ENCODE measurements at regions not wholly inside any gene's neighbourhood (a gene's known extent, or its start where the extent isn't known, plus 50 kb on each side); places are given as distances from the start of the nearest gene placed in this dataset.

DNA sequence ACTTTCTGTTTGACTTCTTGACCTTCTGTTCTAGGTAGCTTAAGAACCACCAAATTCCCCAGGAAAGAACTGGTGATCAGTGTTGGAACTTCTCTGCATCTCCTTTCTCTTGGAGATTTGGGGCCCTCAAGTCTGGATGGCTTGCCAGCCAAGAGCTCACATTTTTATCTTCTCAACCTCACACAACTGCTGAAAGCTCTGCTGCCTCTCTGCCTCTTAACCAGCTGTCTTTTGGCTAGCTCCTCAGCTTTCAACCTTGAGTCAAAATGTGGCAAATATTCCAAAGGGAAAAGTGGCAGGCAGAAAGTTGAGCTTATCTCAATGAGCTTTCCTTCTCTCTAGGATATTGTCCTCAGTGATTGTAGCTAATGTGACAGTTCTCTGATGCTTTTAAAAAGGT lies 89.2 kb upstream of the CCDC190 start:
- no peak for TF ChIP-seq MYC (IDR thresholded peaks at IDR 0.05; ENCODE audit: low read depth, low read length)
- TF ChIP-seq POLR2A (IDR thresholded peaks at IDR 0.05; ENCODE audit: extremely low read depth, insufficient read length): no peak
- TF ChIP-seq, protein P1, sequence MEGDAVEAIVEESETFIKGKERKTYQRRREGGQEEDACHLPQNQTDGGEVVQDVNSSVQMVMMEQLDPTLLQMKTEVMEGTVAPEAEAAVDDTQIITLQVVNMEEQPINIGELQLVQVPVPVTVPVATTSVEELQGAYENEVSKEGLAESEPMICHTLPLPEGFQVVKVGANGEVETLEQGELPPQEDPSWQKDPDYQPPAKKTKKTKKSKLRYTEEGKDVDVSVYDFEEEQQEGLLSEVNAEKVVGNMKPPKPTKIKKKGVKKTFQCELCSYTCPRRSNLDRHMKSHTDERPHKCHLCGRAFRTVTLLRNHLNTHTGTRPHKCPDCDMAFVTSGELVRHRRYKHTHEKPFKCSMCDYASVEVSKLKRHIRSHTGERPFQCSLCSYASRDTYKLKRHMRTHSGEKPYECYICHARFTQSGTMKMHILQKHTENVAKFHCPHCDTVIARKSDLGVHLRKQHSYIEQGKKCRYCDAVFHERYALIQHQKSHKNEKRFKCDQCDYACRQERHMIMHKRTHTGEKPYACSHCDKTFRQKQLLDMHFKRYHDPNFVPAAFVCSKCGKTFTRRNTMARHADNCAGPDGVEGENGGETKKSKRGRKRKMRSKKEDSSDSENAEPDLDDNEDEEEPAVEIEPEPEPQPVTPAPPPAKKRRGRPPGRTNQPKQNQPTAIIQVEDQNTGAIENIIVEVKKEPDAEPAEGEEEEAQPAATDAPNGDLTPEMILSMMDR (IDR thresholded peaks at IDR 0.05; ENCODE audit: low read depth, low read length): no peak
- TF ChIP-seq, protein P2, sequence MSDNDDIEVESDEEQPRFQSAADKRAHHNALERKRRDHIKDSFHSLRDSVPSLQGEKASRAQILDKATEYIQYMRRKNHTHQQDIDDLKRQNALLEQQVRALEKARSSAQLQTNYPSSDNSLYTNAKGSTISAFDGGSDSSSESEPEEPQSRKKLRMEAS (IDR thresholded peaks at IDR 0.05; ENCODE audit: low read depth, low read length): no peak
- no peak overlapping the region for H3K4me3 ChIP-seq (ENCODE audit: low read depth, low read length)
- no peak for DNase-seq (ENCODE audit: low read depth)

DNA sequence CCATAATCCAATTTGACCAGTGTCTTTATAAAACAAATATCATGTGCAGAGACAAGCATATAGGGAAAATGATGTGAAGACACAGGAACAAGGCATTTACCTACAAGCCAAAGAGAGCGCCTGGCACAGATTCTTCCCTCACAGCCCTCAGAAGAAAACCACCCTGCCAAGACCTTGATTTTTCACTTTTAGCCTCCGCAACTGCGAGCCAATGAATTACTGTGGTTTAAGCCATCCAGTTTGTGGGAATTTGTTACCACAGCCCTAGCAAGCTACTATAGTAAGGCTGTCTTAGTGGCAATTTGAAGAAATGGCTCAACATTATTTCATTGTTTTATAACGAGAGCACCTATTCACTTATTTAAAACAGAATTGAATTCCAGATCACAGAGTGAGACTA lies 85.7 kb upstream of the CCDC190 start:
- no peak for DNase-seq (ENCODE audit: low read depth)
- TF ChIP-seq MYC (IDR thresholded peaks at IDR 0.05; ENCODE audit: low read depth, low read length): no peak
- TF ChIP-seq, protein P2 (IDR thresholded peaks at IDR 0.05; ENCODE audit: low read depth, low read length): no peak
- no peak for TF ChIP-seq POLR2A (IDR thresholded peaks at IDR 0.05; ENCODE audit: extremely low read depth, insufficient read length)
- TF ChIP-seq, protein P1 (IDR thresholded peaks at IDR 0.05; ENCODE audit: low read depth, low read length): no peak
- H3K4me3 ChIP-seq (ENCODE audit: low read depth, low read length): no peak overlapping the region

DNA sequence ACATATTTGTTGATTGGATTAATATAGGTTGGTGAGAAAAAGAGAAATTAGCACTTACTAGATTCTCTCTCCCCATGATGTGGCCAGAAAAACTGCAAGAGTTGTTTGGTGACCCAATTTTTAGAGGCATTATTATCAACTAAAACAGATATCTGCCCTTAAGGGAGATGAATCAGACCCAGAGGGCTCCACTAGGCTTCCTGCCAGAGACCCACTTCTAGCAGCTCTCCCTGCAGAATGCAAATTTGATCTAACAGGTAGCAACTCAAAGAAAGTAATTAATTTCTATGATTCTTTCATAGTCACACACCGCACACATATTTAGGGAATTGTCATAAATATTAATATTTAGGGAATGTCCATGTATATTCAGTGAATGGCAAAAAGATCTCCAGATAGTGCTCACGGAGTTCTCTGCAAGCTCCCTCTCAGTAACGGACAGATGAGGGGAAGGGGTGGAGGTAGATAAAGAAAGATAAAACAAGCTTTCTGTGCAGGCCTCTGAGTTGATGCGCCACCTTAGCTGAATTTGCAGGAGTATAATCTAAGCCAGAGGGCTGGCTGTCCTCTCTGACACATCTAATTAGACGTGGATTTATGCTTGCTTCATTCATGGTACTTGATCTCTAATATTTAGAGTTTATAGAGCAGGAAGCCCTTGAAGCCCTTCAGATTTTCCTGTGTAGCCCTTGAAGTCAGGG lies 84.1 kb upstream of the CCDC190 start:
- H3K4me3 ChIP-seq (ENCODE audit: low read depth, low read length): no peak overlapping the region
- TF ChIP-seq MYC (IDR thresholded peaks at IDR 0.05; ENCODE audit: low read depth, low read length) (no peak), POLR2A (IDR thresholded peaks at IDR 0.05; ENCODE audit: extremely low read depth, insufficient read length) (no peak)
- TF ChIP-seq, protein P1 (IDR thresholded peaks at IDR 0.05; ENCODE audit: low read depth, low read length): no peak
- TF ChIP-seq, protein P2 (IDR thresholded peaks at IDR 0.05; ENCODE audit: low read depth, low read length): no peak
- DNase-seq (ENCODE audit: low read depth): no peak

DNA sequence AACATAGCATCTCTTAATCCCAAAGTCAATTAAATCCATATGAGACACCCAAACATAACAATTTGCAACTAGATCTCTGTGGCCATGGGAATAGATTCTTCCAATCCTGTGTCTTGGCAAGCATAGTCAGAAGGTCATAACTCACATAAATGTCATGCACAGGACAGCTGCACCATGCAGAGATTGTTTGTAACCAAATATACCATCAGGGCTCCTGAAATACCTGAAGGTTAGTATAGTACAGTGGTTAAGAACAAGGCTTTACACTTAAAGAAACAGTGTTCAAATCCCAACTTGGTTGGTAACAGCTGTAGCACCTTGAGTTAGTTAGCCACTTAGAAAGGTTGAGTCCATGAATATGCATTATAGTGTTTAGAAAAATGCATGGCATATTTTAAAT lies 82.6 kb upstream of the CCDC190 start:
- no peak overlapping the region for H3K4me3 ChIP-seq (ENCODE audit: low read depth, low read length)
- no peak for TF ChIP-seq MYC (IDR thresholded peaks at IDR 0.05; ENCODE audit: low read depth, low read length)
- no peak for TF ChIP-seq POLR2A (IDR thresholded peaks at IDR 0.05; ENCODE audit: extremely low read depth, insufficient read length)
- TF ChIP-seq, protein P2 (IDR thresholded peaks at IDR 0.05; ENCODE audit: low read depth, low read length): no peak
- TF ChIP-seq, protein P1 (IDR thresholded peaks at IDR 0.05; ENCODE audit: low read depth, low read length): no peak
- no peak for DNase-seq (ENCODE audit: low read depth)

DNA sequence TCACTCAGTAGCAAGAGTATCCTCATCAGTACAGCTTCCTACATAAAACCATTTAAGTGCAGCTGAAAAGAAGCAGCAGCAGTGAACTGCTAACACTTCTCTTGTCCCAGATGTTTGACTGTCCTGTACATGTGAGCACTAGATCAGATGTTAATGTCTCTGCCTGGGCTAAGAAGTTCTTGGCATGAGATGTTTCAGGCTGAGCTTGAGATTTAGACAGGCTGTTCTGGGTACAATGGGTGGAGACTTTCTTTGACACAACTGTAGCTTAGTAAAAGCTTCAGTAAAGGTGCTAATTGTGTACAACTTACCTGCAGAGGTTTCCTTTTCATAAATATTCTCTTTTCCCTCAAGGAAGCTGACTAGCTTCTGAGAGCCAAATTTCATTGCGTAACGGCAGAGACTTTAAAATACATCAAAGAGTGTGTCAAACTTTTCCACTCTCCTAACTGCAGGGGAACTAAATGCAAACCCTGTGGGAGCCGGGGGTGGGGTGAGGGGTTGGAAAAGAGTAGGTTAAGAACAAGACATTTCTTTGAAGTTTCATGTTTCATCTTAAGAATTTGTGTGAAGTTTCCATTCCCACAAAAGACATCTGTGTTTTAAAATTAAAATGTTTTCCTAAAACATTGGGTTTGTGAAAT lies 82.1 kb upstream of the CCDC190 start:
- TF ChIP-seq, protein P1 (IDR thresholded peaks at IDR 0.05; ENCODE audit: low read depth, low read length): no peak
- TF ChIP-seq POLR2A (IDR thresholded peaks at IDR 0.05; ENCODE audit: extremely low read depth, insufficient read length) (no peak), MYC (IDR thresholded peaks at IDR 0.05; ENCODE audit: low read depth, low read length) (no peak)
- TF ChIP-seq, protein P2 (IDR thresholded peaks at IDR 0.05; ENCODE audit: low read depth, low read length): no peak

More for the DNA sequence above, 82.1 kb upstream of the CCDC190 start:
- no peak overlapping the region for H3K4me3 ChIP-seq (ENCODE audit: low read depth, low read length)
- DNase-seq (ENCODE audit: low read depth): no peak

Measured in NB4 (cell line).